Colon (tissue), 2 donors: ENCODE measurements at regions not wholly inside any gene's neighbourhood (a gene's known extent, or its start where the extent isn't known, plus 50 kb on each side); places are given as distances from the start of the nearest gene placed in this dataset.

Experiments
- FAIRE-seq: peaks from 2 replicates; lab custom pipeline; 2012; peaks lifted over from hg19 to GRCh38; lab: Jason Lieb, UNC
- donor health status: control.
- donor health status: control.

GRCh38 chr6:77074037-77074713, 389.1 kb downstream of the HTR1B start:
- no peak for FAIRE-seq

DNA sequence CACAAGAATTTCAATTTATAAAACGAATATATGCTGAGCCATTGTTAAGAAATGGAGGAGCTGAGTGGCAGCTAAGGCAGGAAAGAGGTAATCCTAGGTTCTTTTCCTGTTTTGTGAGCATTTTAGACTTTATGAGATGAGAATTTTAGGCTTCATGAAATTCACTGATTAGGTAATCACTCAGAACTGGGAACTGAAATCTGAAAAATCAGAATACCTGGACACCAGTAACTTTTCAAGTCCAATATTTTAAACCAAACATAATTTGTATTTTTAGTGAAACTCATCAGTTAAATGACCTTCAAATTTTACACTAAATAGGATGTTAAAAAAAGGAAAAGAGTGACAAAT, 389.9 kb downstream of the HTR1B start:
- FAIRE-seq: no peak

- FAIRE-seq: no peak
These were observed 390.4 kb downstream of the HTR1B start for GRCh38 chr6:77072694-77073409.

DNA sequence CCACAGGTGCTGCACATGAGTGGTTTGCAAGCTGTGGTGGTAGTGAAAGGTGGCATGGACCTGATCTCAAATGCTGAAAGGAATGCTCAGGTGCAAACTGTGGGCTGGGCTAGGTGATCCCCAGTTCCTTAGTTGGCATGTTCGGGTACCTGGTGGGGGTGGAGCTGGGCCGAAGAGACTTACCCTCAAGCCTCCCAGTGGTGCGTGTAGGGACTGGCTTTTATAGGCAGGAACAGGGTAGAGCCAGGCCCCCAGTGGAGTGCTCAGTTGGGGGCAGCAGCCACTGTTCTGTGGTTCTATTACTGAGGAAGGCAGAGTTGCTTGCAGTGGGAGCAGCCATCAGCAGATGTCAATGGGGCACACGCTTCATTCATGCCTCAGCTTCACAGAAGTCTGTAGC, 399.8 kb downstream of the HTR1B start:
- no peak for FAIRE-seq

GRCh38 chr6:77055711-77056110, 407.6 kb downstream of the HTR1B start:
- FAIRE-seq: no peak

DNA sequence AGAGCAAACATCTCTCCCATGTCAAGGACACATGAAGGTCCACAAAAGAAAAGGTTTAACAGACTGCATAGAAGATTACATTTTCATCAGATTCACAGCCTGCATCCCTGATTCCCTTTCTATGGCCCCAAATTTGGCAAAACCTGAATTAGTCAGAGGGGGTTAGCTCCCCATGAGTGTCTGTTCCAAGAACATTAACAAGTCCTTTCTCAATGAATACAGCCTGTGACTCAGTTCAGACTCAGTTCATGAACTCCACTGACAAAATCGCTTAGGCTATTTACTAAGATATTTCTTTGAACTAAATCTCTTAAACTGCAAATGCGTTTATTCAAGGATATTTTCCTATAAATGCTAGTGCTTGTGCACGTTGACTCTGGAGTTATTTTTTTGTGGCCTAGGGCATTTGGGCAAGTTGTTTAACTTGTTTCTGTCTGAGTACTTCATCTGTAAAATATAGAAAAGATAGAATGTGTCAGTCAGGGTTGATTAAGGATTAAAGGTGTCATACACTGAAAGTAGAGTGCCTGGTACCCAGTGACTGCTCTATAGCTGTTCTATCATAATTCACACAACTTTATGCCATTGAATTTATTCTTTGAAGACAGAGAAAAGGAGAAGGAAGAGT, 422.6 kb downstream of the HTR1B start:
- FAIRE-seq: no peak

- no peak for FAIRE-seq
These were observed 424.5 kb downstream of the HTR1B start for GRCh38 chr6:77038807-77039206.

DNA sequence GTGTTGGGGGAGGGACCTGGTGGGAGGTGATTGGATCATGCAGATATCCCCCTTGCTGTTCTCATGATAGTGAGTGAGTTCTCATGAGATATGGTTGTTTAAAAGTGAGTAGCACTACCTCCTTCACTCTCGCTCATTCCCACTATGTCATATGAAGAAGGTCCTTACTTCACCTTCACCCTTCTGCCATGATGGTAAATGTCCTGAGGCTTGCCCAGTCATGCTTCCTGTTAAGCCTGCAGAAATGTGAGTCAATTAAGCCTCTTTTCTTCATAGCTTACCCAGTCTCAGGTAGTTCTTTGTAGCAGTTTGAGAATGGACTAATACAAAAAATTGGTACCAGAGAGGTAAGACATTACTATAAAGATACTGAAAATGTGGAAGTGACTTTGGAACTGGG, 425.9 kb downstream of the HTR1B start:
- FAIRE-seq: no peak

- FAIRE-seq: no peak
These were observed 426.9 kb downstream of the HTR1B start for GRCh38 chr6:77036400-77036799.

DNA sequence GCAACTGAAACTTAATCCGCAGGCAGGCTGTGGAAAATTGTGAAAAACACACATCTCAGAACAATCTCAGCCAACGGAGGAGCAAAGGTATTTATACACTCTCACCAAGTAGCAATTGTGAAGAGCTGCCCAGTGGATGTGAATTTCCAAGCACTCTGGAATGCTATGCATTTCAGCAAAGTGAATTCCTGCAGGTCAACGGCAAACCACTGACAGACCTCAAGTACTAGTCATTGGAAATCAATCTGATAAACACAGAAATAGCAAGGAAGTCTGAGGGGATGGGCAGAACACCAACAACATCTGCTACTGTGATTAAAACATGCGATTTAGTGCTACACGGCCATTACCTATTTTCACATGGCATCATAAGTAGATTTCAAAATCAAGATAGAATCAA, 429.1 kb downstream of the HTR1B start:
- no peak for FAIRE-seq

DNA sequence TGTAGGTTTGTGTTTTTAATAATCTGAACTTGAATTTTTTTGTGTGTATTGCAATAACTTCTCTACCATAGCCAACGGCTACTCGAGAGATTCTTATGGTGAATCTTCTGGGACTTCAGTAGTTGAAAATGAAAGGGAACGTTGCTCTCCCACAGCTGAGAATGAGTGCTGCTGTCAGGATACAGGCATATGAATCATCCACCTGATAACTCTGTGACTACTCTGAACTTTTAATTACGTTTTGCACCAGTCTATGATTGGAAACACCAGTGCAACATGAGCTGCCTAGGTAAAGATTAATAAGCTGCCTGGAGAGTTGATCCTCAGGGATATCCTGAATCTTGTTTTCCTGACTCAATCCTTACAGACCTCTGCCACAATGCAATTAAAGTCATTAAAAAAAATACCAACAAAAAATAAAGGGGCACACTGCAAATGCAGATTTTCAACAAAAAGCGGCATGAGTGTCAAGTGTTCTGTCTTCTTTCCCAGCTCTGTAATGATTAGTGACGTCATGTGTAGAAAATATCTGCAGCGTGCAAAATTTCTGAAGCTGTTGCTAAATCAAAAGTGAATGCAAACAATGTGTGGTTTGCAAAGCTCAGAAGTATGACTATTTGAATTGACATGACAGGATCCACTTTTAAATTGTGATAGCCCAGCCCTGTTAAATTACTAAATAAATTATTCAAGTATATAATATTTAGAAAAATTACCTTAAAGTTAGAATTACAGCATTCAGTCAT, 432.2 kb downstream of the HTR1B start:
- FAIRE-seq: no peak

- no peak for FAIRE-seq
These were observed 436.9 kb downstream of the HTR1B start for GRCh38 chr6:77026341-77026740.

DNA sequence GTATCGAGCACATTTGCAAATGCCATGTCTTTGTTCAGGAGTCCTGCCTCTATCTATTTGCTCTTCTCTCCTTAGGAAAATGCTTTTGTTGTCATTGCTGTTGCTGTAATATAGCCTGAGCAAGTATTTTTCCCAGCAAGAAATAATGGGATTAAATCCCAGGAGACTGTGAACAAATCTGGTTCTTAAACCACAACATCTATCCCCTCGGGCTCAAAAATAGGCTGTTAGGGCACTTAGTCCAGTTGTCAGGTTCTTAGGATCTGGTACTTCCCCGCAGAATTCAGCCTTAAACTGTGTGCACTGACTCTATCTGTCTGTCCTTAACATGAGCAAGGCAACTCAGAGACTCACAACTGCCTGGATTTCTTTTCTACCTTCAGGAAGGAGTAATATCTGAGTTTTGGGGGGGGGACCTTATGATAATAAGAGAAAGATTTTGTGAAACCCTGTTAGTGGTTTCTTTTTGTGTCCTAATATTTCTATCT, 437.5 kb downstream of the HTR1B start:
- no peak for FAIRE-seq

GRCh38 chr6:77021778-77022177, 441.5 kb downstream of the HTR1B start:
- FAIRE-seq: no peak

GRCh38 chr6:77021232-77021631, 442.1 kb downstream of the HTR1B start:
- no peak for FAIRE-seq

DNA sequence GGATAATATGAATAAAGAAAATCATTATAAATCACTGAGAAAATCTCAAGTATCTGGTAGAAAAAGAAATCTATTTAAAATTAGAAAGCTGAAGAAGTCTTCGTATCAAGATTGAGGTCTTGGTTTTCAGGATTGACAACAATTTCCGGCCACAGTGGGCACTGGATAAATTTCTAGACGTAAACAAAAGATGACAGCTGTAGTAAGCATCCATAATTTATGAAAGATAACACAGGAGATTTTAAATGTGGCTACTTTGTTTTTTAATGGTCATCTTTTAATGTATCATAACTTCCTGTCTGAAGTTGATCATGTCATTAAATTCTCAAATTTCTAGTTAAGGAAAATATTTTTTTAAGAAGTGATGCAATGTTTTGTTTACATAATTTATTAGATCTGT, 444.2 kb downstream of the HTR1B start:
- FAIRE-seq: no peak

DNA sequence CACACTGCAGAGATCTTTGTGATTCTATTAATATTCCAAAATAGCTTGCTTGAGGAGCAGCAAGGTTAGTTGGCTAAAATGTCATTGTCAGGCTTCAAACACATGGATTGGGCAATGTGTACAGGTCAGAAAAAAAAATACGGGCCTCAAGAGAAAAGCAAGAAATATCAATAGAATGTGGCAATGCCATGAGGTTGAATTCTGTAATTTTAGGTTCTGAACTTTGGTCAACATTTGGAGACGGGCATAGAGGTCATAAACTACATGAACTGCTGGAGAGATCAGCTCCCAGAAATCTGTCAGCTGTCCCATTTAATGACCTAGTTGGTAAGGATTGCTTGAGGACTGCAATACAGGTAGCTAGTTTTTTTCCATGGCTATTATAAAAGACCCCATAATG, 445.8 kb downstream of the HTR1B start:
- FAIRE-seq: no peak

- no peak for FAIRE-seq
These were observed 447.9 kb downstream of the HTR1B start for GRCh38 chr6:77015350-77015749.

GRCh38 chr6:77011929-77012545, 451.3 kb downstream of the HTR1B start:
- FAIRE-seq: no peak

DNA sequence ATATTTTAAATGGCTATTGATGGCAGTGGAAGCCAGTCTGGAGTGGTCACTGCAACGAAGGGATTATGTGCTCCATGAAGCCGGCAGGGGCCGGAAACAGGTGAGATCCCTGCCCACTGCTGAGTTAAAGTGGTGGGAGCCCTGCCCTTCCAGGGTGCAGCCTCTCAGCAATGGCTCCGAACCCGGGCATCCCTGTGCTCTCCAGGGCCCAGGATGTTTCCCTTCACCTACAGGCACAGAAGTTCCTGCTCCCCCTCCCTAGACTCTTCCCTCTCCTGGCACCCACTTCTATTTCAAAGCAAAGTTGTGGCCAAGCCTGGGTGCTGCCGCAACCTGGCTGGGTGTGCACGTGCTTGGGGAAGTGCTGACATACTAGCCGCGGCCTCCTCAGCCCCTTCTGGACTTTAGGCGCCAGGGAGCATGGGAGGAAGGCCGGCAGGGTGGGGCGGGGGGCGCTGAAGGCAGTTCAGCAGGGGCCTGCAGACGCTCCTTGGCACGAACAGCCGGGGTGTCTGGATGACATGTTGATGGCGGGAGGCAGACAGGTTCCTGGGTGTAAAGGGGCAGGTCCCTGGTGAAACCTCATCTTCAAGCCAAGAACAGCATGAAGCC, 452.3 kb downstream of the HTR1B start:
- FAIRE-seq: no peak

- FAIRE-seq: no peak
These were observed 470.7 kb downstream of the HTR1B start for GRCh38 chr6:76992553-76992952.

GRCh38 chr6:76984572-76984971, 478.7 kb downstream of the HTR1B start:
- no peak for FAIRE-seq
